Mesendoderm (in vitro differentiated cells): ENCODE measurements at regions not wholly inside any gene's neighbourhood (a gene's known extent, or its start where the extent isn't known, plus 50 kb on each side); places are given as distances from the start of the nearest gene placed in this dataset.

Experiments used
- DNase-seq: peaks from one replicate; pipeline ENCODE4 v3.0.0; 2013
- H2AK5ac ChIP-seq: 2 replicates; pipeline ENCODE4 v1.6.1; 2013; ENCODE audit warnings: low read length, inconsistent platforms
- H2BK120ac ChIP-seq: 2 replicates; pipeline ENCODE4 v1.6.1; 2013; ENCODE audit warnings: low read depth, mild to moderate bottlenecking, low read length, moderate library complexity, mixed read lengths
- H2BK15ac ChIP-seq: replicated peaks from 2 replicates; pipeline ENCODE4 v1.6.1; 2013; ENCODE audit warnings: low read depth, mild to moderate bottlenecking, moderate library complexity
- H2BK5ac ChIP-seq: 2 replicates; pipeline ENCODE4 v1.6.1; 2013; ENCODE audit warnings: low read length, inconsistent platforms
- H3K18ac ChIP-seq: 2 replicates; pipeline ENCODE4 v1.6.1; 2013; ENCODE audit warnings: mild to moderate bottlenecking, low read length, mixed read lengths
- H3K23ac ChIP-seq: one replicate; pipeline ENCODE4 v1.6.1; 2013; ENCODE audit warnings: low read length
- H3K27ac ChIP-seq: 2 replicates; pipeline ENCODE4 v1.5.1; 2013; ENCODE audit warnings: low read depth, mild to moderate bottlenecking, inconsistent platforms, low read length, moderate library complexity
- H3K27me3 ChIP-seq: 2 replicates; pipeline ENCODE4 v1.6.1; 2013; ENCODE audit warnings: low read length, control low read depth, mild to moderate bottlenecking, inconsistent platforms; ENCODE audit not compliant: insufficient read depth, poor library complexity
- H3K36me3 ChIP-seq: 2 replicates; pipeline ENCODE4 v1.6.1; 2013; ENCODE audit warnings: low read length, inconsistent platforms; ENCODE audit not compliant: control insufficient read depth, insufficient read depth
- H3K4ac ChIP-seq: one replicate; pipeline ENCODE4 v1.6.1; 2013; ENCODE audit warnings: low read depth, mild to moderate bottlenecking, low read length, moderate library complexity
- H3K4me1 ChIP-seq: 2 replicates; pipeline ENCODE4 v1.6.1; 2013; ENCODE audit warnings: low read depth, low read length, inconsistent platforms; ENCODE audit not compliant: control insufficient read depth
- H3K4me2 ChIP-seq: 2 replicates; pipeline ENCODE4 v1.6.1; 2013; ENCODE audit warnings: low read length
- H3K4me3 ChIP-seq: 2 replicates; pipeline ENCODE4 v1.5.1; 2013; ENCODE audit warnings: mild to moderate bottlenecking, low read length
- H3K56ac ChIP-seq: one replicate; pipeline ENCODE4 v1.6.1; 2013; ENCODE audit warnings: low read length
- H3K79me1 ChIP-seq: 2 replicates; pipeline ENCODE4 v1.6.1; 2013; ENCODE audit warnings: low read length, inconsistent platforms
- H3K79me2 ChIP-seq: 2 replicates; pipeline ENCODE4 v1.6.1; 2013; ENCODE audit warnings: mild to moderate bottlenecking, low read length; ENCODE audit not compliant: control insufficient read depth, insufficient read depth
- H3K9ac ChIP-seq: 2 replicates; pipeline ENCODE4 v1.6.1; 2013; ENCODE audit warnings: low read length, inconsistent platforms
- H4K5ac ChIP-seq: one replicate; pipeline ENCODE4 v1.6.1; 2013; ENCODE audit warnings: low read length
- H4K8ac ChIP-seq: one replicate; pipeline ENCODE4 v1.6.1; 2013; ENCODE audit warnings: low read depth, mild to moderate bottlenecking, control low read depth, low read length, moderate library complexity
- WGBS: extraction: QIAGEN DNeasy Blood & Tissue Kit; methylation state at CpG from one replicate; pipeline ENCODE4 v1.1.7; 2013; ENCODE audit warnings: low lambda C conversion rate, missing lambda C conversion rate; ENCODE audit not compliant: insufficient coverage; ENCODE audit errors: extremely low coverage; 5-methylcytosine and 5-hydroxymethylcytosine counted together

DNA sequence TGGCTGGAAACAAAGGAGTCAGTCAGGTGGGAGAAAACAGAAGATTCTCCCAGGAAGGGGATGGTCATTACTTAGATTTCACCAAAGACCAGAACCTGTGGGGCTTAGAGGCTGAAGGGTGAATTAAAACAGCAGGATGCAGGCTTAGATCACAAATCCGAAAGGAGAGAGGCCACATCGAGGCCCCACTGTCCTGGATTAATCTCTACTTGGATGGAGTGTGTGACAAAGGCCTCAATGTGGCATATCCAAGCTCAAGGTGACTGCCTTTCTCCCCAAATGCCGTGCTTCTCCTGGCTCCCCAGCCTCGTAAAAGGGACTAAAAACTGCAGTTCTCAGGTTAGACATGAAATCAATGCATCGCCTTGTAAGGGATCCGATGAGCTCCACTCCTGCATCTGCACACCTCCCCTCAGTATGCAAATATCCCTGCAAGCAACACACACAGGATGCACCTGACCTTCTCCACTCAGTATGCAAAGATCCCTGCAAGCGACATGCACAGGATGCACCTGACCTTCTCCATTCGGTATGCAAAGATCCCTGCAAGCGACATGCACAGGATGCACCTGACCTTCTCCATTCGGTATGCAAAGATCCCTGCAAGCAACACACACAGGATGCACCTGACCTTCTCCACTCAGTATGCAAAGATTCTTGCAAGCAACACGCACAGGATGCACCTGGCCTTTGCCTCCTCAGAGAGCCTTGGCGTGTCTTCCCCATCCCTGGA is 447.4 kb downstream of the BRD1 start:
- H3K23ac ChIP-seq, result no peak overlapping the region
- no peak overlapping the region for H2AK5ac ChIP-seq
- H3K79me2 ChIP-seq, result no peaks in the 10 kb centered on the region
- no peak for DNase-seq
- H3K18ac ChIP-seq, result no peak overlapping the region
- no peaks in the 10 kb centered on the region for H3K4me1 ChIP-seq
- no peak overlapping the region for H3K4me2 ChIP-seq
- H3K4me3 ChIP-seq, result no peak overlapping the region
- no peak overlapping the region for H3K27ac ChIP-seq
- H3K79me1 ChIP-seq, result no peaks in the 10 kb centered on the region
- WGBS, result no CpG with 5 or more reads among the region's 12 CpGs
- H3K9ac ChIP-seq, result no peak overlapping the region
- H3K4ac ChIP-seq, result no peak overlapping the region
- H4K5ac ChIP-seq, result no peak overlapping the region
- H2BK15ac ChIP-seq, result no peak overlapping the region
- H3K36me3 ChIP-seq, result no peaks in the 10 kb centered on the region
- H3K56ac ChIP-seq, result no peak overlapping the region
- H3K27me3 ChIP-seq, result no peaks in the 10 kb centered on the region
- no peak overlapping the region for H2BK120ac ChIP-seq
- no peak overlapping the region for H4K8ac ChIP-seq
- H2BK5ac ChIP-seq, result no peak overlapping the region

DNA sequence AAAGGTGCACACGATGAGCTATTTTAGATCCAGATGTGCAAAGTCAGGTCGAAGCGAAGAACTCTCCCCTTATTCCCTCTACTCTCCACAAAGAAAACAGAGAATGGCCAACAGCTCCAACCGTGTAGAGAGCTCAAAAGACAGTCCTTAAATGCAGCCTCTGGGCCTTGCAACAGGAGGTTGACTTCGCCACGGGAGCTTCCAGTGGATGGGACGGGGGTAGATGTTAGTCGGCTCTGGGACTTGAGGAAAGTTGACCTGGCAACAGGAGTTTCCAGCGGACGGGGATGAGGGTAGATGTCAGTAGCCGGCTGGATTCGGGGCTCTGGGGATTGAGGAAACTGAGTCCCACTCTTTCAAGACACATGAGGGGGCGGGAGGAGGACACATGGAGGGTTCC is 450.4 kb downstream of the BRD1 start:
- no peak overlapping the region for H3K9ac ChIP-seq
- H2BK5ac ChIP-seq, result no peak overlapping the region
- peaks cover 5% of the 10 kb centered on the region for H3K4me1 ChIP-seq
- H4K5ac ChIP-seq, result no peak overlapping the region
- no peaks in the 10 kb centered on the region for H3K27me3 ChIP-seq
- no peaks in the 10 kb centered on the region for H3K79me1 ChIP-seq
- WGBS, result no CpG with 5 or more reads among the region's 13 CpGs
- no peak overlapping the region for H3K4me2 ChIP-seq
- H4K8ac ChIP-seq, result no peak overlapping the region
- no peak overlapping the region for H2BK120ac ChIP-seq
- H3K18ac ChIP-seq, result no peak overlapping the region
- H3K4ac ChIP-seq, result no peak overlapping the region
- no peak overlapping the region for H3K23ac ChIP-seq
- no peaks in the 10 kb centered on the region for H3K79me2 ChIP-seq
- H3K56ac ChIP-seq, result no peak overlapping the region
- H2AK5ac ChIP-seq, result no peak overlapping the region
- no peak overlapping the region for H2BK15ac ChIP-seq
- no peaks in the 10 kb centered on the region for H3K36me3 ChIP-seq
- no peak overlapping the region for H3K27ac ChIP-seq
- DNase-seq, result no peak
- no peak overlapping the region for H3K4me3 ChIP-seq

GRCh38 chr22:49373801-49374226 is 453.9 kb downstream of the BRD1 start:
- H3K79me2 ChIP-seq, result no peaks in the 10 kb centered on the region
- no peak overlapping the region for H3K23ac ChIP-seq
- no peaks in the 10 kb centered on the region for H3K36me3 ChIP-seq
- no peak overlapping the region for H2BK120ac ChIP-seq
- H3K4me3 ChIP-seq, result no peak overlapping the region
- H2BK5ac ChIP-seq, result no peak overlapping the region
- no peak overlapping the region for H3K4ac ChIP-seq
- H3K18ac ChIP-seq, result no peak overlapping the region
- H3K4me2 ChIP-seq, result no peak overlapping the region
- H2AK5ac ChIP-seq, result no peak overlapping the region
- no peaks in the 10 kb centered on the region for H3K79me1 ChIP-seq
- H3K9ac ChIP-seq, result no peak overlapping the region
- no peak overlapping the region for H3K27ac ChIP-seq
- H2BK15ac ChIP-seq, result no peak overlapping the region
- peaks cover 5% of the 10 kb centered on the region for H3K4me1 ChIP-seq
- H4K5ac ChIP-seq, result no peak overlapping the region
- H4K8ac ChIP-seq, result no peak overlapping the region
- no peaks in the 10 kb centered on the region for H3K27me3 ChIP-seq
- no CpG with 5 or more reads among the region's 17 CpGs for WGBS
- no peak overlapping the region for H3K56ac ChIP-seq
- no peak for DNase-seq

- Histone ChIP-seq H2BK5ac (no peak overlapping the region), H3K56ac (no peak overlapping the region), H4K5ac (no peak overlapping the region), H3K27ac (no peak overlapping the region), H3K23ac (no peak overlapping the region), H2BK15ac (no peak overlapping the region), H2BK120ac (no peak overlapping the region), H3K4ac (no peak overlapping the region), H3K4me2 (no peak overlapping the region), H3K36me3 (no peaks in the 10 kb centered on the region), H2AK5ac (peak overlapping the region; percentile 15), H3K27me3 (no peaks in the 10 kb centered on the region), H3K9ac (no peak overlapping the region), H3K18ac (no peak overlapping the region), H3K79me1 (no peaks in the 10 kb centered on the region), H3K79me2 (no peaks in the 10 kb centered on the region), H4K8ac (no peak overlapping the region), H3K4me3 (no peak overlapping the region), H3K4me1 (peaks cover 5% of the 10 kb centered on the region)
- DNase-seq, result no peak
- WGBS, result no CpG with 5 or more reads among the region's 6 CpGs
Measured at GRCh38 chr22:49373289-49373666, 454.4 kb downstream of the BRD1 start.

DNA sequence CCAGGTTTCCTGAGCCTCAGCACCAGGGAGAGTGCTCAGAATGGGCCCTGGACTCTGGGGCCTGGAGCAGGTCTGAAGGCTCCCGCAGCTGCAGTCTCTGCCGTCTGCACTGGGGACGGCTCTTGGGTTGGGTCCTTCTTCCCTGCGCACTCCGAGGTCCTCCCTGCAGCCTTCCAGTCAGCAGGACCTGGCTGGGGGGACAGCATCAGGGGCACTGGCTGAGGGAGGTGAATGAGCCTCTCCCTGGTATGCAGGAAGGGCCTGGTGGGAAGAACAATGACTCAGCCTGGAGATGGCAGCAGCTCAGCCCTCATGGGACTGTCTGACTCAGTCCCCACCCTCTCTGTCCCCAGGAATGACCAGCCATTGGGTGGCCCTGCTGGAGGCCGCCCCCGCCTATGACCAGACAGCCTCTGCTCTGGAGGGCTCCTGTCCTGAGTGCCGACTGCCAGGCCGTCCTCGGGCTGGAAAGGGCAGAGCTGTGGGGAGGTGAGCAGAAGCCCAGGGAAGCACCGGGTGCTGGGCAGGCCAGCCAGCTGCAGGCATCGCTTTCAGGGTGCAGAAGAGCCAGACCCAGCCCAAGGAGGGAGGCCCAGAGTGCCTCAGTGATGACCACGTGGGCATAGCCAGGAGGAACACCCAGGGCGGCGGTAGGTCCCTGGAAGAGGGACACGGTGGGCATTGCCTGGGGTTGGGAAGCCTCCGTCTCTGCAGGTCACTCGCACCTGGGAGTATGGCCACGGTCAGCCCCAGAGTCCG is 455.0 kb downstream of the BRD1 start:
- Histone ChIP-seq H4K5ac (no peak overlapping the region), H3K9ac (peak overlapping the region; percentile 6), H3K36me3 (no peaks in the 10 kb centered on the region), H2BK5ac (no peak overlapping the region), H3K4ac (no peak overlapping the region), H3K23ac (no peak overlapping the region), H3K79me2 (no peaks in the 10 kb centered on the region), H3K27ac (no peak overlapping the region), H3K79me1 (no peaks in the 10 kb centered on the region), H3K4me2 (no peak overlapping the region), H3K4me1 (peaks cover 5% of the 10 kb centered on the region), H2BK15ac (no peak overlapping the region), H2BK120ac (no peak overlapping the region), H3K27me3 (no peaks in the 10 kb centered on the region), H3K18ac (no peak overlapping the region), H4K8ac (no peak overlapping the region), H3K4me3 (no peak overlapping the region), H2AK5ac (peak overlapping the region; percentile 52), H3K56ac (no peak overlapping the region)
- peak; percentile 90 for DNase-seq
- WGBS, result no CpG with 5 or more reads among the region's 20 CpGs
